ENCODE measurements at regions not wholly inside any gene's neighbourhood (a gene's known extent, or its start where the extent isn't known, plus 50 kb on each side); places are given as distances from the start of the nearest gene placed in this dataset.

DNA sequence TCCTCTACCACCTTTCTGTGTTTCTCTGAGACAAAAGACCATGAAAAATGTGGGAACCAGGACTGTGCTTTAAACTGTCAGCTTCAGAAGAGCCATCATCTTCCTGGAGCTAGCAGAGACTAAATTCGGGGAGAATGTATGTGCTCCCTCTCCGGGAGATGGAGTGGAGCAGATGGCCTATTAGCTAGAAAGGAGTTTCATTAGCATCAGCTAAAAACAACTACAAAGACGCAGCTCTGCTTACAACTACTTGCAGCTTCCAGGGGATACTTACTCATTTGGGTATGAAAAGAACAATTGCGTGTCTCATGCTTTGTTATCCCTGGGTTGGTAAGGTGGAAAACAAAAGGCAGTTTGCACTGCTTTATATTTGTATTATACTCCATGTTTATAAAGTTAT is 159.6 kb downstream of the MFSD1 start:
- Histone ChIP-seq H3K27me3 (ENCODE audit: control insufficient read depth in 5 of 5, insufficient read depth in 4 of 5, low read length in 5 of 5) (no peaks in the 10 kb centered on the region), H3K27ac (ENCODE audit: low read depth, low read length) (no peak overlapping the region), H3K4me3 (ENCODE audit: low read depth in 1 of 5, low read length in 5 of 5) (no peak overlapping the region), H3K9ac (ENCODE audit: low read length in 5 of 5) (no peak overlapping the region), H3K9me3 (ENCODE audit: control insufficient read depth in 5 of 5, low read length in 5 of 5) (no peaks in the 10 kb centered on the region), H3K4me1 (ENCODE audit: control insufficient read depth in 5 of 5, insufficient read depth in 5 of 5, low read length in 5 of 5) (no peaks in the 10 kb centered on the region), H3K36me3 (ENCODE audit: control insufficient read depth in 5 of 5, insufficient read depth in 5 of 5, low read length in 5 of 5) (no peaks in the 10 kb centered on the region)

DNA sequence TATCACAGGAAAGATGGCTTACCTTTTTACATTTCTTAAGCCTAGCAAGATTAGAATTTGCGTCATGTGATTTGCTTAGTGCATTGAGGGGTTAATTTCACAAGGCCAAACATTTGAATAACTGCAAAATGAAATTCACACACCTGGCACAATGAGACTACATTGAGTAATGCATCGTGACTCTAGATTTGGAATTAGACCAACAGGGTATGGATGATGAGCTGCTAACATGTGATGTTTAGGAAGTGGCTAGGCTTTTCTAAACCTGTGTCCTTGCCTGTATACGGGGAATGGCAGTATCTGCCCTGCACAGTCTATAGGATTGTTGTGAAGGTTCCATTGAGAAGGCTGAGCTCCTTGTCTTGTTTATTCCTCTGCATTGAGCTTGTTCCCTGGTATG is 160.1 kb downstream of the MFSD1 start:
- no peaks in the 10 kb centered on the region for H3K9me3 ChIP-seq (ENCODE audit: control insufficient read depth in 5 of 5, low read length in 5 of 5)

DNA sequence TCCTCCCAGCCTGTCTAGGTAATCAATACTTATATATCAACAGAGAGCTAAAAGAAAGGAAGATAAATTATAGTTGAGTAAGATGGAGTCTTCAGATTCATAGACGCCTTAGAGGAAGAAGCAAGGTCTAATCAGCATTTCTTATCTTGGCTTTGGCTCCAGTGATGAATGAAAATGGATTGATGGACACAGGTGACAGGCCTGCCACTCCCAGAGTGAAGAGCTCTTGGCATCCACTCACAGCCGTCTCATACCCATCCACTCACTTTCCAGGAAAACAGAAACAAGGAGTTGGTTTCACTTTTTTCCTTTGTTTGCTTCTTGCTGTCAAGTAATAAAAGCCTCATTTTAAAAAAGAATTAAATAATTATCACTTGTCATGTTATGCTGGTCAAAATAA is 168.2 kb downstream of the MFSD1 start:
- H3K36me3 ChIP-seq (ENCODE audit: control insufficient read depth in 5 of 5, insufficient read depth in 5 of 5, low read length in 5 of 5) = no peaks in the 10 kb centered on the region
- H3K9ac ChIP-seq (ENCODE audit: low read length in 5 of 5) = no peak overlapping the region
- no peak overlapping the region for H3K4me3 ChIP-seq (ENCODE audit: low read depth in 1 of 5, low read length in 5 of 5)
- no peaks in the 10 kb centered on the region for H3K9me3 ChIP-seq (ENCODE audit: control insufficient read depth in 5 of 5, low read length in 5 of 5)
- H3K4me1 ChIP-seq (ENCODE audit: control insufficient read depth in 5 of 5, insufficient read depth in 5 of 5, low read length in 5 of 5) = no peaks in the 10 kb centered on the region
- H3K27ac ChIP-seq (ENCODE audit: low read depth, low read length) = no peak overlapping the region
- no peaks in the 10 kb centered on the region for H3K27me3 ChIP-seq (ENCODE audit: control insufficient read depth in 5 of 5, insufficient read depth in 4 of 5, low read length in 5 of 5)

More for the DNA sequence above, 160.1 kb downstream of the MFSD1 start:
- Histone ChIP-seq H3K4me3 (ENCODE audit: low read depth in 1 of 5, low read length in 5 of 5) (no peak overlapping the region), H3K27me3 (ENCODE audit: control insufficient read depth in 5 of 5, insufficient read depth in 4 of 5, low read length in 5 of 5) (no peaks in the 10 kb centered on the region), H3K36me3 (ENCODE audit: control insufficient read depth in 5 of 5, insufficient read depth in 5 of 5, low read length in 5 of 5) (no peaks in the 10 kb centered on the region), H3K4me1 (ENCODE audit: control insufficient read depth in 5 of 5, insufficient read depth in 5 of 5, low read length in 5 of 5) (no peaks in the 10 kb centered on the region), H3K27ac (ENCODE audit: low read depth, low read length) (no peak overlapping the region), H3K9ac (ENCODE audit: low read length in 5 of 5) (no peak overlapping the region)

DNA sequence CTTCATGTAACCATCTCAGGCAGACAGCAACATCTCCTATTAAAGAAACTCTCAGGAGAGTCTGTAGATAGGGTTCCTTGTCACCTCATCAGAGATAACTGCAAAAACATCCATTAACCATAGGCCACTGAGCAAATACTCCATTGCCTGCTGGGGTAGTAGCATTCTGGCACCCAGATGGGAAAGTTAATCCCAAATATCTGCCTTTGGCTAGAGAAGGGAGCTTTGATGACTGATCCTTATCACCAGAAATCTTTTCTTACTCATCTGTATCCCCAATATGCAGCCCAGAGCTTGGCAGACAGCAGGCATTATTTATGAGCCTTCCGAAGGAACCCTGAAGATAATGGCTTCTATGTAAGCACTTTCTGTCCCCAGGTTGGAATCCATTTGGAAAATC is 173.1 kb downstream of the MFSD1 start:
- Histone ChIP-seq H3K9ac (ENCODE audit: low read length in 5 of 5) (no peak overlapping the region), H3K27ac (ENCODE audit: low read depth, low read length) (no peak overlapping the region), H3K9me3 (ENCODE audit: control insufficient read depth in 5 of 5, low read length in 5 of 5) (no peaks in the 10 kb centered on the region), H3K36me3 (ENCODE audit: control insufficient read depth in 5 of 5, insufficient read depth in 5 of 5, low read length in 5 of 5) (no peaks in the 10 kb centered on the region), H3K4me3 (ENCODE audit: low read depth in 1 of 5, low read length in 5 of 5) (no peak overlapping the region), H3K4me1 (ENCODE audit: control insufficient read depth in 5 of 5, insufficient read depth in 5 of 5, low read length in 5 of 5) (no peaks in the 10 kb centered on the region), H3K27me3 (ENCODE audit: control insufficient read depth in 5 of 5, insufficient read depth in 4 of 5, low read length in 5 of 5) (no peaks in the 10 kb centered on the region)

DNA sequence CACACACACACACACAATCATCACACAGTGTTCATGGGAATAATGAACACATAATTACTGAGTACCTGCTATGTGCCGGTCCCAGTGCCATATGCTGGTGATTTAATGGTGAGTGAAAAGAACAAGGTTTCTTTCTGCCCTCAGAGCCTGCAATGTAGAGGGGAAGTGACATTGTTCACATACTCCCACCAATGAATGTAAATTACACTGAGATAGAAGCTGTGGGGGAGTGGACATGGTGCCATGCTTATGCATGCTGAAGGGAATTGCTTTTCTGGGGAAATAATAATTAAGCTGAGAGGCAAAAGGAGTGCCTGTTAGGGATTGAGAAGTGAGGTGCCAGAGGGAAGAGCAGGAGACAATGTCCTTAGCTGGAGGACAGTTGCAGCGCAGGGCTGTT is 175.1 kb downstream of the MFSD1 start:
- no peak overlapping the region for H3K27ac ChIP-seq (ENCODE audit: low read depth, low read length)
- no peaks in the 10 kb centered on the region for H3K36me3 ChIP-seq (ENCODE audit: control insufficient read depth in 5 of 5, insufficient read depth in 5 of 5, low read length in 5 of 5)
- H3K4me1 ChIP-seq (ENCODE audit: control insufficient read depth in 5 of 5, insufficient read depth in 5 of 5, low read length in 5 of 5) = no peaks in the 10 kb centered on the region
- no peak overlapping the region for H3K4me3 ChIP-seq (ENCODE audit: low read depth in 1 of 5, low read length in 5 of 5)
- no peaks in the 10 kb centered on the region for H3K27me3 ChIP-seq (ENCODE audit: control insufficient read depth in 5 of 5, insufficient read depth in 4 of 5, low read length in 5 of 5)
- peaks cover 0 to 7% (median 3%) of the 10 kb centered on the region in 5 donors for H3K9me3 ChIP-seq (ENCODE audit: control insufficient read depth in 5 of 5, low read length in 5 of 5)
- no peak overlapping the region for H3K9ac ChIP-seq (ENCODE audit: low read length in 5 of 5)

DNA sequence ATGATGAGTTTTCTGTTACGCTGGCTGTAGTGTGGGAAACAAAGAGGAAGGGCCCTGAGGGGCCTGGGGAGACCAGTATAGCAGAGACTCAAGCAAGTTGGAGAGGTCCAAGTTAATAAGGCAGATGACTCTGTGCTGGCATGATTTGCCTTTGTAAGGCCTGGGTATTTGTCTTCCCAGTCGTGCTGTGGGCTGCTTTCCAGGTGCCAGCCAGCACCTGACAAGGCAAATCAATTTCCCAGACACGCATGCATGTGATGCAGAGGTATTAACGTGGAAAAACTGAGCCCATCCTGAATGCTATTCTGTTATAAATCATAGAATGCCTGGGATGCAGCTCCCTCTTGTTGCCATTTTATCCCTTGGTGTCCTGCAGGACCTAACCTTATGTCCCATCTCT is 175.6 kb downstream of the MFSD1 start:
- Histone ChIP-seq H3K9ac (ENCODE audit: low read length in 5 of 5) (no peak overlapping the region), H3K27me3 (ENCODE audit: control insufficient read depth in 5 of 5, insufficient read depth in 4 of 5, low read length in 5 of 5) (no peaks in the 10 kb centered on the region), H3K27ac (ENCODE audit: low read depth, low read length) (no peak overlapping the region), H3K4me1 (ENCODE audit: control insufficient read depth in 5 of 5, insufficient read depth in 5 of 5, low read length in 5 of 5) (no peaks in the 10 kb centered on the region), H3K9me3 (ENCODE audit: control insufficient read depth in 5 of 5, low read length in 5 of 5) (peaks cover 0 to 7% (median 3%) of the 10 kb centered on the region in 5 donors), H3K4me3 (ENCODE audit: low read depth in 1 of 5, low read length in 5 of 5) (no peak overlapping the region), H3K36me3 (ENCODE audit: control insufficient read depth in 5 of 5, insufficient read depth in 5 of 5, low read length in 5 of 5) (no peaks in the 10 kb centered on the region)

DNA sequence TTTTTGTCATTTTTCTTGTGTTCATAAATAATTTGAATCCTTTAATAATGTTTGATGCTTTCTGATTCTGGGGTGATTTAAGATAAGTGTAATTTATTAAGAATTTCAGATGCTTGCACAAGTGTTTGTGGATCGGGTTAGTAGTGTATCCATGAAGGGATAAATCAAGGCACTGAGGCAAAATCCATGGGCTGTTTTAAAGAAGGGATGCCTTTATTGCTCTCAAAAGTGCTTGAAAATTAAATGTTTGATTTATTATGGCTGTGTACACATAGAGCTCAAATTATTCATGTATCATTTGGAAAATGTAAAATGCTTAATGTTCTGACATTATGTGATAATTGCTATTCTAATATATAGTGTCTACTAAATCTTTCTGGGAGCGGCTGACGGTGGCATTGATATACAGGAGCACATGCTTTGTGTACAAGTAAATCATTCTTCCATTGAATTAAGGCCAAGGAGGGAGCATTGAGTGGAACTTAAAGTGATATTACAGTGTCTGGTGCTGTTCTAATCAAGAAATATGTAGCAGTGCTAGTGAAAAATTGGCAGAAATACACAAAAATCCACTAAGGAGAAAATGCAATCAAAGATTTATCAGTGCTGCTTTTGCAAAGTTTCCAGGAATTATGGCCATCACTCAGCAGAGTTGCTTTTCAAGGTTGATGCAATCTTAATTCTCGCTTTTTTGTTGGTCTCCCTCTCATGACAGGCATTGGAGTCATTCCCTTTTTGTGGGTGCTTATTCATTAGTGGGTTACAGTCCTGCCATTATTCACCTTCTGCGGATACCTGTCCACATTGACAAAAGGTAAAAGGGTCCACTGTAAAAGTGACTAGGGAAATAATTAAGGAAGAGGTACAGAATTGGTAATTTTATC is 181.6 kb downstream of the MFSD1 start:
- Histone ChIP-seq H3K9ac (ENCODE audit: low read length in 5 of 5) (no peak overlapping the region), H3K36me3 (ENCODE audit: control insufficient read depth in 5 of 5, insufficient read depth in 5 of 5, low read length in 5 of 5) (no peaks in the 10 kb centered on the region), H3K4me1 (ENCODE audit: control insufficient read depth in 5 of 5, insufficient read depth in 5 of 5, low read length in 5 of 5) (no peaks in the 10 kb centered on the region), H3K27ac (ENCODE audit: low read depth, low read length) (no peak overlapping the region), H3K27me3 (ENCODE audit: control insufficient read depth in 5 of 5, insufficient read depth in 4 of 5, low read length in 5 of 5) (no peaks in the 10 kb centered on the region), H3K9me3 (ENCODE audit: control insufficient read depth in 5 of 5, low read length in 5 of 5) (peaks cover 0 to 7% (median 3%) of the 10 kb centered on the region in 5 donors), H3K4me3 (ENCODE audit: low read depth in 1 of 5, low read length in 5 of 5) (no peak overlapping the region)

DNA sequence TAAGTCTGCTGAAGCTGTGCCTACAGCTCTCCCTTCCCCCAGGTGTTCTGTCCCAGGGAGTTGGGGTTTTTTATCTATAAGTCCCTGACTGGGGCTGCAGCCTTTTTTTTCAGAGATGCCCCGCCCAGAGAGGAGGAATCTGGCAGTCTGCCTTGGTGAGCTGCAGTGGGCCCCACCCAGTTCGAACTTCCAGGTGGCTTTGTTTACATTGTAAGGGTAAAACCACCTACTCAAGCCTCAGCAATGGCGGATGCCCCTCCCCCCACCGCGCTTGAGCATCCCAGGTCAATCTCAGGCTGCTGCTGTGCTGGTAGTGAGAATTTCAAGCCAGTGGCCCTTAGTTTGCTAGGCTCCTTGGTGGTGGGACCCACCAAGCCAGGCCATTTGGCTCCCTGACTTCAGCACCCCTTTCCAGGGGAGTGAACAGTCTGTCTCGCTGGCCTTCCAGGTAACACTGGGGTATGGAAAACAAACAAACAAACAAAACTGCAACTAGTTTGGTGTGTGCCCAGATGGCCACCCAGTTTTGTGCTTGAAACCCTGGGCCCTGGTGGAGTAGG is 189.4 kb downstream of the MFSD1 start:
- no peaks in the 10 kb centered on the region for H3K4me1 ChIP-seq (ENCODE audit: control insufficient read depth in 5 of 5, insufficient read depth in 5 of 5, low read length in 5 of 5)
- H3K9me3 ChIP-seq (ENCODE audit: control insufficient read depth in 5 of 5, low read length in 5 of 5) = peaks cover 0 to 3% (median 0%) of the 10 kb centered on the region in 5 donors
- no peak overlapping the region for H3K4me3 ChIP-seq (ENCODE audit: low read depth in 1 of 5, low read length in 5 of 5)
- H3K27ac ChIP-seq (ENCODE audit: low read depth, low read length) = no peak overlapping the region
- no peaks in the 10 kb centered on the region for H3K27me3 ChIP-seq (ENCODE audit: control insufficient read depth in 5 of 5, insufficient read depth in 4 of 5, low read length in 5 of 5)
- no peaks in the 10 kb centered on the region for H3K36me3 ChIP-seq (ENCODE audit: control insufficient read depth in 5 of 5, insufficient read depth in 5 of 5, low read length in 5 of 5)
- H3K9ac ChIP-seq (ENCODE audit: low read length in 5 of 5) = no peak overlapping the region

DNA sequence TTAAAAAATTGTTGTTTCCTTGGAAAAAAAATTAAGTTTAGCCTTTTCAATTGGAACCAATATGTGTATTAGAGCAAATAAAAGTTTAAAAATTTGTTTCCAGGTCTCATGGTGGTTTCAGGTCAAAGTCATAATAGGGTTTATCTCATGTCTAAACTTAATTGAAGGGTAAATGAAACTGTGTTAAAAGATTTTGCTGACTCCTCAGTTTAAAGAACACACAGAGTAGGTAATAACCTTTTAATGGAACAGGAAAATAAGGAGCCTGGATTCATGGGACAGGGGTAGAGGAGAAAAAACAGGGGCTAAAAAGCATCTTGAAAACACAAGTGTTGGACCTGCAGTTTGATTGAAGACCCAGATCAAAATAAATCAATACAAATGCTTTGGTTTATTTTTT is 190.6 kb downstream of the MFSD1 start:
- Histone ChIP-seq H3K9me3 (ENCODE audit: control insufficient read depth in 5 of 5, low read length in 5 of 5) (peaks cover 0 to 3% (median 0%) of the 10 kb centered on the region in 5 donors), H3K27ac (ENCODE audit: low read depth, low read length) (no peak overlapping the region), H3K27me3 (ENCODE audit: control insufficient read depth in 5 of 5, insufficient read depth in 4 of 5, low read length in 5 of 5) (no peaks in the 10 kb centered on the region), H3K9ac (ENCODE audit: low read length in 5 of 5) (no peak overlapping the region), H3K36me3 (ENCODE audit: control insufficient read depth in 5 of 5, insufficient read depth in 5 of 5, low read length in 5 of 5) (no peaks in the 10 kb centered on the region), H3K4me1 (ENCODE audit: control insufficient read depth in 5 of 5, insufficient read depth in 5 of 5, low read length in 5 of 5) (no peaks in the 10 kb centered on the region), H3K4me3 (ENCODE audit: low read depth in 1 of 5, low read length in 5 of 5) (no peak overlapping the region)

DNA sequence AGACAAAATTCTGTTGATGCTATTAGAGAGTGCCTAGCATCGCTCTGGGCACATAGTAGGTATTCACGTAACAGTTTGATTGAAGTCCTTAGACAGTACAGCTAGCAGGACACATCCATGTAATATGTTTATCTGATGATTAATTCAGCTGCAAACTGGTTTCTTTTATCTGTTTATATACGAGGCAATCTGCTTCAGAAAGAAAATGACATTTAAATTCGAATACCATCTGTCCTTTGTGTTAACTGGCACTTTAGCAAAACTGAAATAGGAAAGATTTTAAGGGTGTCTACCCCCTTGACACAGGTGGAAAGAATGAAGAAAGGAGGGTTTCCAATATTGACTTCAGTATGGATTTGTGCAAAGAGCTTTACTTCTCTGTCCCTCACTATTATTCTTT is 192.5 kb downstream of the MFSD1 start:
- Histone ChIP-seq H3K4me3 (ENCODE audit: low read depth in 1 of 5, low read length in 5 of 5) (no peak overlapping the region), H3K36me3 (ENCODE audit: control insufficient read depth in 5 of 5, insufficient read depth in 5 of 5, low read length in 5 of 5) (no peaks in the 10 kb centered on the region), H3K9ac (ENCODE audit: low read length in 5 of 5) (no peak overlapping the region), H3K9me3 (ENCODE audit: control insufficient read depth in 5 of 5, low read length in 5 of 5) (peaks cover 0 to 3% (median 0%) of the 10 kb centered on the region in 5 donors), H3K4me1 (ENCODE audit: control insufficient read depth in 5 of 5, insufficient read depth in 5 of 5, low read length in 5 of 5) (no peaks in the 10 kb centered on the region), H3K27me3 (ENCODE audit: control insufficient read depth in 5 of 5, insufficient read depth in 4 of 5, low read length in 5 of 5) (no peaks in the 10 kb centered on the region), H3K27ac (ENCODE audit: low read depth, low read length) (no peak overlapping the region)
